PC-9 (cell line): ENCODE measurements at regions not wholly inside any gene's neighbourhood (a gene's known extent, or its start where the extent isn't known, plus 50 kb on each side); places are given as distances from the start of the nearest gene placed in this dataset.

Source experiments
- CTCF ChIP-seq: fragments of 200-600 bp; sonication (generic); conservative IDR thresholded peaks from 2 replicates; pipeline ENCODE4 v1.6.1; 2017; ENCODE audit warnings: mixed run types, antibody characterized with exemption, mild to moderate bottlenecking, moderate library complexity
- EZH2 ChIP-seq: fragments of 200-600 bp; sonication (generic); IDR thresholded peaks from 2 replicates; pipeline ENCODE4 v1.8.0; 2017; ENCODE audit warnings: antibody characterized with exemption, low read depth

- TF ChIP-seq CTCF (no peak), EZH2 (no peak)
Observed at GRCh38 chr4:8774071-8774470, 97.6 kb downstream of the HMX1 start.
